ENCODE measurements at regions not wholly inside any gene's neighbourhood (a gene's known extent, or its start where the extent isn't known, plus 50 kb on each side); places are given as distances from the start of the nearest gene placed in this dataset.

DNA sequence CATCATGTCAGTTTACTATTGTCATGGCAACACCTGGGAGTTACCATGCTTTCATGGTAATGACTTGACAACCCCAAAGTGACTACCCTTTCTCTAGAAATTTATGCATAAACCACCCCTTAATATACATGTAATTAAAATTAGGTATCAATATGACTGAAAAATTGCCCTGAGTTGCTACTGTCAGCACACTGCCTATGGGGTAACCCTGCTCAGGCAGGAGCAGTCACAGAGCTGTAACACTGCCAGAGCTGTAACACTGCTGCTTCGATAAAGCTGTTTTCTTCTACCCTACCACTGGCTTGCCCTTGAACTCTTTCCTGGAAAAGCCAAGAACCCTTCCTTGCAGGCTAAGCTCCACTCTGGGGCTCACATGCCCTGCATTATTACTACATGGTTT lies 95.5 kb upstream of the SYT4 start:
- TF ChIP-seq CTCF (IDR thresholded peaks at IDR 0.05) (no peak), POLR2A (IDR thresholded peaks at IDR 0.05) (no peak)

Measured in gastroesophageal sphincter (tissue), 3 donors.